Naive thymus-derived CD4-positive, alpha-beta T cell (primary cell): ENCODE measurements at regions not wholly inside any gene's neighbourhood (a gene's known extent, or its start where the extent isn't known, plus 50 kb on each side); places are given as distances from the start of the nearest gene placed in this dataset.
"Not testable (repeated sequence)": the region's sequence is repeated elsewhere in the genome, so short reads cannot be mapped to it uniquely, and the experiment has no call there.

Experiments
- ATAC-seq: fragments of 150-1000 bp; cut with Tn5 transposase; 2 replicates; pipeline ENCODE4 v1.10.0; 2021; ENCODE audit warnings: mild to moderate bottlenecking, moderate library complexity
- CTCF ChIA-PET: fragments of 350-600 bp; sonication (Branson Sonifier 250); formaldehyde crosslinking; loops from one replicate; lab custom pipeline; 2021; ENCODE audit warnings: antibody characterized with exemption; lab: Charles Lee
- POLR2A ChIA-PET: fragments of 350-600 bp; sonication (Branson Sonifier 250); formaldehyde crosslinking; loops from one replicate; lab custom pipeline; 2021; ENCODE audit warnings: antibody characterized with exemption, inconsistent platforms; lab: Charles Lee
- DNase-seq, 9 donors: peaks; one replicate each; pipeline versions ENCODE4 v3.0.0 to v3.0.0-alpha.2; 2020 to 2022; ENCODE audit warnings: mixed read lengths in 1 of 9
- H3K27ac ChIP-seq: one replicate; pipeline ENCODE4 v1.7.0; 2013; ENCODE audit warnings: mild to moderate bottlenecking, low read depth, low read length, moderate library complexity
- H3K27me3 ChIP-seq, 2 donors: one replicate each; pipeline ENCODE4 v1.7.0; 2013; ENCODE audit warnings: low read length in 2 of 2, mild to moderate bottlenecking in 2 of 2, moderate library complexity in 2 of 2; ENCODE audit not compliant: control insufficient read depth in 2 of 2, insufficient read depth in 2 of 2
- H3K36me3 ChIP-seq, 3 experiments: 1 replicate in 2 of 3; 2 replicates in 1 of 3; pipeline ENCODE4 v1.7.0; 2013; ENCODE audit warnings: low read length in 3 of 3, mild to moderate bottlenecking in 3 of 3, moderate library complexity in 1 of 3; ENCODE audit not compliant: insufficient read depth in 3 of 3, control insufficient read depth in 2 of 3
- H3K4me1 ChIP-seq, 2 donors: one replicate each; pipeline ENCODE4 v1.7.0; 2013; ENCODE audit warnings: low read length in 2 of 2, mild to moderate bottlenecking in 2 of 2, moderate library complexity in 1 of 2; ENCODE audit not compliant: control insufficient read depth in 2 of 2, insufficient read depth in 2 of 2
- H3K4me3 ChIP-seq: 2 replicates; pipeline ENCODE4 v1.7.0; 2013; ENCODE audit warnings: mild to moderate bottlenecking, low read length
- H3K9me3 ChIP-seq, 3 experiments: 1 replicate in 2 of 3; 2 replicates in 1 of 3; pipeline ENCODE4 v1.7.0; 2013; ENCODE audit warnings: low read length in 3 of 3; ENCODE audit not compliant: control insufficient read depth in 2 of 3
- H3K27ac Mint-ChIP-seq, 9 donors: one replicate each; pipeline ENCODE4 v1.8.0; 2020 to 2022; ENCODE audit warnings: mixed read lengths in 9 of 9, mild to moderate bottlenecking in 8 of 9, moderate library complexity in 5 of 9, inconsistent platforms in 2 of 9
- H3K27me3 Mint-ChIP-seq, 5 donors: one replicate each; pipeline ENCODE4 v1.8.0; 2021 to 2022; ENCODE audit warnings: mixed read lengths in 5 of 5, mild to moderate bottlenecking in 1 of 5
- H3K36me3 Mint-ChIP-seq, 5 donors: one replicate each; pipeline ENCODE4 v1.8.0; 2020 to 2022; ENCODE audit warnings: mixed read lengths in 5 of 5, mild to moderate bottlenecking in 3 of 5, inconsistent platforms in 1 of 5
- H3K4me1 Mint-ChIP-seq, 7 donors: one replicate each; pipeline ENCODE4 v1.8.0; 2020 to 2022; ENCODE audit warnings: mixed read lengths in 7 of 7, mild to moderate bottlenecking in 3 of 7, inconsistent platforms in 1 of 7
- H3K4me3 Mint-ChIP-seq, 10 donors: one replicate each; pipeline ENCODE4 v1.8.0; 2020 to 2022; ENCODE audit warnings: mild to moderate bottlenecking in 10 of 10, mixed read lengths in 10 of 10, moderate library complexity in 6 of 10, inconsistent platforms in 2 of 10
- H3K9me3 Mint-ChIP-seq, 11 donors: one replicate each; pipeline ENCODE4 v1.8.0; 2020 to 2022; ENCODE audit warnings: mixed read lengths in 11 of 11, mild to moderate bottlenecking in 4 of 11, inconsistent platforms in 1 of 11, moderate library complexity in 1 of 11
- intact Hi-C, 2 donors: fragments of 100-400 bp; cut with micrococcal nuclease; formaldehyde crosslinking; loops; one replicate each; pipeline ENCODE4 v1.15.1; 2023

GRCh38 chr1:147103416-147104155 is 68.7 kb downstream of the PRKAB2 start:
- H3K4me3 ChIP-seq, H3K36me3 ChIP-seq, H3K4me1 ChIP-seq, ATAC-seq, POLR2A ChIA-PET, H3K36me3 Mint-ChIP-seq, H3K9me3 ChIP-seq, intact Hi-C loops, H3K9me3 Mint-ChIP-seq, CTCF ChIA-PET, H3K27ac Mint-ChIP-seq, H3K27me3 ChIP-seq, H3K4me3 Mint-ChIP-seq, DNase-seq, H3K27ac ChIP-seq: not testable (repeated sequence)
- Mint-ChIP-seq H3K27me3 (peaks cover 13 to 29% (median 22%) of the 10 kb centered on the region in 5 donors), H3K4me1 (peaks cover 0 to 10% (median 3%) of the 10 kb centered on the region in 7 donors)

DNA sequence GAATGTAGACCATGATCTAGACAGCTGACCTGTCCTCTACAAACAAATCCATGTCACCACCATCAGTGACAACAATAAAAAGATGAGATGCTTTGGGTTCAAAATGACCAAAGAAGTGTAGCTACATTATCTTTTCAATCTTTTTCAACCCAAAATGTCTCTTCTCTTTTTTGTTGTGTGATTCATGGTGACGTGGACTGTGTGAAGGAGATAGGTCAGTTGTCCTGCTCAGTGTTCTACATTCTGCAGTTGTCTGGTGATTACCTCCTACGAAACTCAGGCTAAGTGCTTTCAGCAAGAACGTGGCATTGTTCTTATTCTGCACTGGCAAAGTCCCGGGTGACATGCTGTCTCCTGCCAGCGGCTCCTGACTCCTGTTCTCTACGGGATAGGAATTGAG is 73.1 kb downstream of the PRKAB2 start:
- Mint-ChIP-seq H3K36me3 (no peaks in the 10 kb centered on the region), H3K4me1 (peaks cover 0 to 10% (median 3%) of the 10 kb centered on the region in 7 donors), H3K27ac (peak overlapping the region in 1 of 9 donors; percentile 3), H3K27me3 (peaks cover 11 to 30% (median 20%) of the 10 kb centered on the region in 5 donors), H3K4me3 (peak overlapping the region in 1 of 10 donors; percentile 3), H3K9me3 (peaks cover 0 to 1% (median 0%) of the 10 kb centered on the region in 11 donors)
- ChIA-PET POLR2A (no interaction called here), CTCF (no interaction called here)
- Histone ChIP-seq H3K27ac (no peak overlapping the region), H3K36me3 (no peaks in the 10 kb centered on the region), H3K9me3 (no peaks in the 10 kb centered on the region), H3K4me1 (no peaks in the 10 kb centered on the region), H3K27me3 (no peaks in the 10 kb centered on the region), H3K4me3 (no peak overlapping the region)
- ATAC-seq (no peak), DNase-seq (no peak)
- intact Hi-C loops, result no loop called here

DNA sequence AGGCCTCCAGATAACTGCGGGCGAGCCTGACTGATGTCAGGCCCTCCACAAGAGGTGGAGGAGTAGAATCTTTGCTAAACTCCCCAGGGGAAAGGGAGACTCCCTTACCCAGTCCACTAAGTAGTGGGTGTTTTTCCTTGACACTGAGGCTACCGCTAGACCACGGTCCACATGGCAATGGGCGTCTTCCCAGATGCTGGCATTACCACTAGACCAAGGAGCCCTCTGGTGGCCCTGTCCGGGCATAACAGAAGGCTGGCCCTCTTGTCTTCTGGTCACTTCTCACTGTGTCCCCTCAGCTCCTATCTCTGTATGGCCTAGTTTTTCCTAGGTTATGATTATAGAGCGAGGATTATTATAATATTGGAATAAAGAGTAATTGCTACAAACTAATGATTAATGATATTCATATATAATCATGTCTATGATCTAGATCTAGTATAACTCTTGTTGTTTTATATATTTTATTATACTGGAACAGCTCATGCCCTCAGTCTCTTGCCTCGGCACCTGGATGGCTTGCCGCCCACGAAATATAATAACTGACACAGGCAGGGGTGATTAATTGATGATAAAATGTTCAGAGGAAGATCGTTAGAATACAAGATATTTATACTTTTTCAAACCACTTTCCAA is 73.8 kb downstream of the PRKAB2 start:
- H3K36me3 ChIP-seq, ATAC-seq, DNase-seq, intact Hi-C loops, CTCF ChIA-PET, H3K27ac ChIP-seq, H3K4me3 Mint-ChIP-seq, H3K9me3 ChIP-seq, H3K4me3 ChIP-seq, H3K4me1 ChIP-seq, H3K27ac Mint-ChIP-seq, H3K27me3 ChIP-seq, H3K9me3 Mint-ChIP-seq, H3K36me3 Mint-ChIP-seq: not testable (repeated sequence)
- Mint-ChIP-seq H3K4me1 (peaks cover 0 to 10% (median 3%) of the 10 kb centered on the region in 7 donors), H3K27me3 (peaks cover 9 to 33% (median 20%) of the 10 kb centered on the region in 5 donors)
- POLR2A ChIA-PET, result interaction anchor here (0.6 kb wide), 1 partner anchor 65 kb away, joined by 3 read pairs; no protein-coding TSS in a partner anchor

DNA sequence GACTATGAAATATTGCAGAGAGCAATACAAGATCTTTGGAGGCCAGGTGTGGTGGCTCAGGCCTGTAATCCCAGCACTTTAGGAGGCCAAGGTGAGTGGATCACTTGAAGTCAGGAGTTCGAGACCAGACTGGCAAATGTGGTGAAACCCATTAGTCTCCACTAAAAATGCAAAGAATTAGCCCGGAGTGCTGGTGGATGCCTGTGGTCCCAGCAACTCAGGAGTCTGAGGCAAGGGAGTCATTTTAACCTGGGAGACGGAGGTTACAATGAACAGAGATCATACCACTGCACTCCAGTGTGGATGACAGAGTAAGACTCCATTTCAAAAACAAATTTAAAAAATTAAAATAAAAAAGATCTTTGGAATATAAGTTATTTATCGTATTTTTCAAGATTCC is 76.6 kb downstream of the PRKAB2 start:
- Mint-ChIP-seq H3K4me3 (no peak overlapping the region), H3K4me1 (peaks cover 0 to 10% (median 0%) of the 10 kb centered on the region in 7 donors), H3K36me3 (no peaks in the 10 kb centered on the region), H3K27me3 (peaks cover 18 to 42% (median 21%) of the 10 kb centered on the region in 5 donors), H3K27ac (no peak overlapping the region), H3K9me3 (peaks cover 0 to 1% (median 0%) of the 10 kb centered on the region in 11 donors)
- Histone ChIP-seq H3K27ac (no peak overlapping the region), H3K36me3 (no peaks in the 10 kb centered on the region), H3K27me3 (no peaks in the 10 kb centered on the region), H3K4me1 (no peaks in the 10 kb centered on the region), H3K4me3 (no peak overlapping the region), H3K9me3 (no peaks in the 10 kb centered on the region)
- DNase-seq (no peak), ATAC-seq (no peak)
- intact Hi-C loops, result no loop called here
- CTCF ChIA-PET, result no interaction called here
- POLR2A ChIA-PET, result no interaction called here

DNA sequence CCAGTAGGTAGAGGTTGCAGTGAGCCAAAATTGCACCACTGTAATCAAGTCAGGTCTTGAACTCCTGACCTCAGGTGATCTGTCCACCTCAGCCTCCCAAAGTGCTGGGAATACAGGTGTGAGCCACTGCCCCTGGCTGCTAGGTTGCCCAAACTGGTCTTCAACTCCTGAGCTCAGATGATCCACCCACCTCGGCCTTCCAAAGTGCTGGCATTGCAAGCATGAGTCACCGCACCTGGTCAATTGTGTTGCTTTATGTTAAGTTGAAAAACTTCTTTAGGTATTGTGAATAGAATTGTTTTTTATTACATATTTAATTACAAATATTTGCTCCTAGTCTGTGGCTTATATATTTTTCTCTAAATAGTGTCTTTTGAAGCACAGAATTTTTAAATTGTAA is 80.5 kb downstream of the PRKAB2 start:
- no peak overlapping the region for H3K4me3 ChIP-seq
- intact Hi-C loops, result no loop called here
- Mint-ChIP-seq H3K4me3 (no peak overlapping the region), H3K4me1 (peaks cover 0 to 23% (median 6%) of the 10 kb centered on the region in 7 donors), H3K9me3 (peaks cover 0 to 15% (median 0%) of the 10 kb centered on the region in 11 donors), H3K36me3 (no peaks in the 10 kb centered on the region), H3K27ac (no peak overlapping the region), H3K27me3 (peaks cover 28 to 60% (median 43%) of the 10 kb centered on the region in 5 donors)
- no peaks in the 10 kb centered on the region for H3K27me3 ChIP-seq
- CTCF ChIA-PET, result interaction anchor here (0.5 kb wide), 1 partner anchor 31 kb away, joined by 4 read pairs; no protein-coding TSS in a partner anchor
- no peak for DNase-seq
- H3K9me3 ChIP-seq, result no peaks in the 10 kb centered on the region
- POLR2A ChIA-PET, result no interaction called here
- H3K27ac ChIP-seq, result no peak overlapping the region
- H3K4me1 ChIP-seq, result no peaks in the 10 kb centered on the region
- no peak for ATAC-seq
- H3K36me3 ChIP-seq, result no peaks in the 10 kb centered on the region

DNA sequence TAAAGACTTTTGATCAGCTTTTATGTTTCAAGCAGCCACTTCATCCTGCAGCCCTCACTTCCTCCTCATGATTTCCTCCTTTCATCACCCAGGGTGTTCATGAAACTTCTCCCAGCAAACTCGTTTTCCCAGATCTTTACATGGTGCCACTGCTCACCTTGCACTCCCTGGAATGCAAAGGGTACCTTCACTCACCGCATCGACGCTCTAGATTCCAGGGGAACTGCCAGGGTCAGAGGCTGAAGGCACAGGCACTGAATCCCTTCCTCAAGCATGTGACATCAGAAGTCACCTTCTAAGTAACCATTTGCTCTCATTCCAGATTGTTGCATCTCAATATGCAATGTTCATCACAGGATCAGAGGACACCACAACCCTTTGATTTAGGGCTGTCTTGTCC is 82.8 kb downstream of the PRKAB2 start:
- CTCF ChIA-PET, result no interaction called here

More for the DNA sequence above, 82.8 kb downstream of the PRKAB2 start:
- H3K4me1 ChIP-seq, result no peaks in the 10 kb centered on the region
- ATAC-seq (no peak), DNase-seq (no peak)
- no peak overlapping the region for H3K27ac ChIP-seq
- H3K27me3 ChIP-seq, result no peaks in the 10 kb centered on the region
- Mint-ChIP-seq H3K36me3 (no peaks in the 10 kb centered on the region), H3K4me3 (no peak overlapping the region), H3K27me3 (peaks cover 25 to 74% (median 56%) of the 10 kb centered on the region in 5 donors), H3K4me1 (peaks cover 5 to 29% (median 6%) of the 10 kb centered on the region in 7 donors), H3K27ac (peak overlapping the region in 2 of 9 donors; percentile 6 to 14), H3K9me3 (peaks cover 0 to 23% (median 2%) of the 10 kb centered on the region in 11 donors)
- intact Hi-C loops, result loop anchor here (10.0 kb wide), 2 partner anchors 155 to 1225 kb away; partner anchors contain the start of gene CHD1L (in 1 of the 2)
- no peaks in the 10 kb centered on the region for H3K9me3 ChIP-seq
- no peak overlapping the region for H3K4me3 ChIP-seq
- no peaks in the 10 kb centered on the region for H3K36me3 ChIP-seq
- POLR2A ChIA-PET, result interaction anchor here (1.2 kb wide), 1 partner anchor 9 kb away, joined by 4 read pairs; no protein-coding TSS in a partner anchor
